22Rv1 (cell line): ENCODE measurements at regions not wholly inside any gene's neighbourhood (a gene's known extent, or its start where the extent isn't known, plus 50 kb on each side); places are given as distances from the start of the nearest gene placed in this dataset.
"Not testable (repeated sequence)": the region's sequence is repeated elsewhere in the genome, so short reads cannot be mapped to it uniquely, and the experiment has no call there.

Experiments
- H3K27ac ChIP-seq: fragments of 450-650 bp; 2 replicates; pipeline ENCODE4 v1.5.1; 2017
- CTCF ChIP-seq: fragments of 450-650 bp; IDR thresholded peaks from 2 replicates; pipeline ENCODE4 v1.5.1; 2017; ENCODE audit warnings: mild to moderate bottlenecking
- ZFX ChIP-seq: fragments of 450-650 bp; IDR thresholded peaks from 2 replicates; pipeline ENCODE4 v1.6.1; 2017; ENCODE audit warnings: antibody characterized with exemption, borderline replicate concordance

GRCh38 chr15:53034767-53035245 lies 244.7 kb upstream of the ONECUT1 start:
- TF ChIP-seq CTCF, result no peak
- no peak for TF ChIP-seq ZFX
- H3K27ac ChIP-seq, result no peak overlapping the region

DNA sequence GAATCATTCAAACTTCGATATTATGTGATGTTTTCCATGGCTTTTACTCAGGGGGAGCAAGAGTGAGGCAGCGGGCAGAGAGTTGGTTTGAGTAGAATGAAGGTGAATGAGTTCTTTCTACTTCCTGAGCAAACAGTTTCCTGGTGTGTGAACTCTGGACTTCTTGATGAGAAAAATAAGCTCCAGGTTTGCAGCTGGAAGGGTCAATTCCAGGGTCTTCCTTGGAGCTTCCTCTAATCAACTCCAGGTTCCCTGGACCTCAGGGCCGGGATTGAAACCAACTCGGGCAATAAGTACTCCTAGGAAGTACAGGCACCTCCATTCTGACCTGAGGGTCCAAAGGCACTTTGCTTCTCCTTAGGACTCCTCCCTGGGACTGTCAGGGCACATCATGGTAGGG lies 243.6 kb upstream of the ONECUT1 start:
- no peak overlapping the region for H3K27ac ChIP-seq
- TF ChIP-seq ZFX, result no peak
- no peak for TF ChIP-seq CTCF

- H3K27ac ChIP-seq, result no peak overlapping the region
- no peak for TF ChIP-seq ZFX
- no peak for TF ChIP-seq CTCF
These were observed 241.3 kb upstream of the ONECUT1 start for GRCh38 chr15:53031469-53031868.

DNA sequence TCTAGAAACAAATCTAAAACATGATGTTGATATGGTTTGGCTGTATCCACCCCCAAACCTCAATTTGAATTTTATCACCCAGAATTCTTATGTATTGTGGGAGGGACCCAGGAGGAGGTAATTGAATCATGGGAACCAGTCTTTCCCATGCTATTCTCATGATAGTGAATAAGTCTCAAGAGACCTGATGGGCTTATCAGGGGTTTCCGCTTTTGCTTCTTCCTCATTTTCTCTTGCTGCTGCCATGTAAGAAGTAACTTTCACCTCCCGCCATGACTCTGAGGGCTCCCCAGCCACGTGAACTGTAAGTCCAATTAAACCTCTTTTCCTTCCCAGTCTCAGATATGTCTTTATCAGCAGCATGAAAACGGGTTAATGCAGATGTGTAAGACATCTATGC lies 232.7 kb upstream of the ONECUT1 start:
- no peak for TF ChIP-seq CTCF
- TF ChIP-seq ZFX, result no peak

DNA sequence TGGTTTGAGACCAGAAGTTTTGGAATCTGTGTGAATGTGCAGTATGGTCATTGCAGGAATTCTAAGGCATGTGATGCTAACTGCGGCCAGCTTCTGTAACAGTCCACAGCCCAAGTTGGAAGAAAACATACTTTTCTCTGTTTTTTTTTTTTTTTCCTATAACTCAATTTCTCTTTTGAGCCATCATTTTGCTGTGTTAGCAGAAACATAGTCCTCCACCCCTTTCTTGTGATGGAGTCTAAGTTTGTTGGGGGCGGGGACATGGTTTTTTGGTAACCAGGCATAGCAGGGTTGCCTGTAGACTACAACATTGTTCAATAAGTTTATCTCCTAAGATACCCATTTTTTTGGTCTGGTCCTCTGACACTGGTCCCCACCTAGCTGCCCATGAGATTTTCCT lies 223.2 kb upstream of the ONECUT1 start:
- no peak overlapping the region for H3K27ac ChIP-seq
- TF ChIP-seq CTCF (no peak), ZFX (no peak)

More for the DNA sequence above, 232.7 kb upstream of the ONECUT1 start:
- no peak overlapping the region for H3K27ac ChIP-seq

- H3K27ac ChIP-seq, result not testable (repeated sequence)
These were observed 221.6 kb upstream of the ONECUT1 start for GRCh38 chr15:53011779-53012178.

- H3K27ac ChIP-seq, result no peak overlapping the region
- TF ChIP-seq CTCF, result no peak
- no peak for TF ChIP-seq ZFX
These were observed 219.0 kb upstream of the ONECUT1 start for GRCh38 chr15:53009093-53009492.

GRCh38 chr15:53000409-53000808 lies 210.3 kb upstream of the ONECUT1 start:
- H3K27ac ChIP-seq, result no peak overlapping the region
- no peak for TF ChIP-seq CTCF
- TF ChIP-seq ZFX, result no peak
